ENCODE measurements at regions not wholly inside any gene's neighbourhood (a gene's known extent, or its start where the extent isn't known, plus 50 kb on each side); places are given as distances from the start of the nearest gene placed in this dataset.

GRCh38 chr1:192238421-192238820 lies 78.4 kb upstream of the RGS21 start:
- TF ChIP-seq, protein P1, sequence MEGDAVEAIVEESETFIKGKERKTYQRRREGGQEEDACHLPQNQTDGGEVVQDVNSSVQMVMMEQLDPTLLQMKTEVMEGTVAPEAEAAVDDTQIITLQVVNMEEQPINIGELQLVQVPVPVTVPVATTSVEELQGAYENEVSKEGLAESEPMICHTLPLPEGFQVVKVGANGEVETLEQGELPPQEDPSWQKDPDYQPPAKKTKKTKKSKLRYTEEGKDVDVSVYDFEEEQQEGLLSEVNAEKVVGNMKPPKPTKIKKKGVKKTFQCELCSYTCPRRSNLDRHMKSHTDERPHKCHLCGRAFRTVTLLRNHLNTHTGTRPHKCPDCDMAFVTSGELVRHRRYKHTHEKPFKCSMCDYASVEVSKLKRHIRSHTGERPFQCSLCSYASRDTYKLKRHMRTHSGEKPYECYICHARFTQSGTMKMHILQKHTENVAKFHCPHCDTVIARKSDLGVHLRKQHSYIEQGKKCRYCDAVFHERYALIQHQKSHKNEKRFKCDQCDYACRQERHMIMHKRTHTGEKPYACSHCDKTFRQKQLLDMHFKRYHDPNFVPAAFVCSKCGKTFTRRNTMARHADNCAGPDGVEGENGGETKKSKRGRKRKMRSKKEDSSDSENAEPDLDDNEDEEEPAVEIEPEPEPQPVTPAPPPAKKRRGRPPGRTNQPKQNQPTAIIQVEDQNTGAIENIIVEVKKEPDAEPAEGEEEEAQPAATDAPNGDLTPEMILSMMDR (IDR thresholded peaks at IDR 0.05; ENCODE audit: low read depth, low read length): no peak
- in situ Hi-C loops (cut with HindIII; ENCODE audit: low sequenced_read_pairs): no loop called here
- DNase-seq (ENCODE audit: low read depth, low spot score): no peak
- no peak overlapping the region for H3K4me3 ChIP-seq (ENCODE audit: low read depth, low read length)

GRCh38 chr1:192243721-192244120 lies 73.1 kb upstream of the RGS21 start:
- in situ Hi-C loops (cut with HindIII; ENCODE audit: low sequenced_read_pairs): no loop called here
- TF ChIP-seq, protein P1 (IDR thresholded peaks at IDR 0.05; ENCODE audit: low read depth, low read length): no peak
- no peak overlapping the region for H3K4me3 ChIP-seq (ENCODE audit: low read depth, low read length)
- DNase-seq (ENCODE audit: low read depth, low spot score): no peak

- in situ Hi-C loops (cut with HindIII; ENCODE audit: low sequenced_read_pairs): no loop called here
- H3K4me3 ChIP-seq (ENCODE audit: low read depth, low read length): no peak overlapping the region
- TF ChIP-seq, protein P1 (IDR thresholded peaks at IDR 0.05; ENCODE audit: low read depth, low read length): no peak
- DNase-seq (ENCODE audit: low read depth, low spot score): no peak
These were observed 65.1 kb upstream of the RGS21 start for GRCh38 chr1:192251735-192252134.

GRCh38 chr1:192252776-192253175 lies 64.0 kb upstream of the RGS21 start:
- in situ Hi-C loops (cut with HindIII; ENCODE audit: low sequenced_read_pairs): no loop called here
- DNase-seq (ENCODE audit: low read depth, low spot score): no peak
- no peak overlapping the region for H3K4me3 ChIP-seq (ENCODE audit: low read depth, low read length)
- TF ChIP-seq, protein P1 (IDR thresholded peaks at IDR 0.05; ENCODE audit: low read depth, low read length): no peak

DNA sequence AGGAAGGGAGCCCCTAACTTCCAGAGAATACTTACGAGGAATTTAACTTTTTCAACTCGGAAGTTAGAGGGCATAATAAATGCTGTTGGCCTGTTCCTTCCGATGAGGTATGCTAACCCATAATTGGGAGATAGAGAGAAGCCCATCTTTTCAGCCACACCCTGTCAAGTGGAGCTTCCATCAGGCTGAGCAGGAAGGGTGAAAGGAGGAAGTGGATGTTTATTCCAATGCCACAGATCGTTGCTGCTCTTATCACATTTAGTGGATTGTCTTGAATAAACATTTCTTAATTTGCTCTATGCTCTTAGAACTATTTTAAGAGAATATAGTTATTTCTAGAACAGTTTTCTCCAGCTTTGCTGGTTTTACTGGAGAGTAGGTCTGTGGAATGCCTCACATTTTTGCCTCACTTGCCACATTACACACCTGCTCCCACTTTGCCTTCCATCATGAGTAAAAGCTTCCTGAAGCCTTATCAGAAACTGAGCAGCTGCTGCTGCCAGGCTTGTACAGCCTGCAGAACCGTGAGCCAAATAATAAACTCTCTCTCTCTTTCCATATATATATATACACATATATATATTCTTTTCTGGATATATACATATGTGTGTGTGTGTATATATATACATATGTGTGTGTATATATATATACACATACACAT lies 60.0 kb upstream of the RGS21 start:
- TF ChIP-seq, protein P1 (IDR thresholded peaks at IDR 0.05; ENCODE audit: low read depth, low read length): no peak
- in situ Hi-C loops (cut with HindIII; ENCODE audit: low sequenced_read_pairs): no loop called here
- DNase-seq (ENCODE audit: low read depth, low spot score): no peak
- no peak overlapping the region for H3K4me3 ChIP-seq (ENCODE audit: low read depth, low read length)

- no peak for DNase-seq (ENCODE audit: low read depth, low spot score)
- H3K4me3 ChIP-seq (ENCODE audit: low read depth, low read length): no peak overlapping the region
- in situ Hi-C loops (cut with HindIII; ENCODE audit: low sequenced_read_pairs): no loop called here
- TF ChIP-seq, protein P1 (IDR thresholded peaks at IDR 0.05; ENCODE audit: low read depth, low read length): no peak
These were observed 56.7 kb upstream of the RGS21 start for GRCh38 chr1:192260076-192260475.
